Activated CD4-positive, alpha-beta memory T cell treated with anti-CD3 and anti-CD28 coated beads for 36 hours (primary cell): ENCODE measurements at regions not wholly inside any gene's neighbourhood (a gene's known extent, or its start where the extent isn't known, plus 50 kb on each side); places are given as distances from the start of the nearest gene placed in this dataset.

Experiments
- CTCF ChIA-PET: fragments of 350-600 bp; sonication (Branson Sonifier 250); formaldehyde crosslinking; loops from one replicate; lab custom pipeline; 2021; ENCODE audit warnings: antibody characterized with exemption, inconsistent platforms; lab: Charles Lee
- POLR2A ChIA-PET: fragments of 350-600 bp; sonication (Branson Sonifier 250); formaldehyde crosslinking; loops from one replicate; lab custom pipeline; 2021; ENCODE audit warnings: antibody characterized with exemption; lab: Charles Lee
- DNase-seq: peaks from one replicate; pipeline ENCODE4 v3.0.0-alpha.2; 2020
- H3K27ac Mint-ChIP-seq: one replicate; pipeline ENCODE4 v1.8.0; 2021; ENCODE audit warnings: mixed read lengths
- H3K27me3 Mint-ChIP-seq: one replicate; pipeline ENCODE4 v1.8.0; 2021; ENCODE audit warnings: mixed read lengths
- H3K36me3 Mint-ChIP-seq: one replicate; pipeline ENCODE4 v1.8.0; 2021; ENCODE audit warnings: mixed read lengths
- H3K4me1 Mint-ChIP-seq: one replicate; pipeline ENCODE4 v1.8.0; 2021; ENCODE audit warnings: low read depth, mixed read lengths
- H3K4me3 Mint-ChIP-seq: one replicate; pipeline ENCODE4 v1.8.0; 2021; ENCODE audit warnings: mild to moderate bottlenecking, mixed read lengths
- H3K9me3 Mint-ChIP-seq: one replicate; pipeline ENCODE4 v1.8.0; 2021; ENCODE audit warnings: mixed read lengths
- intact Hi-C: fragments of 100-400 bp; cut with micrococcal nuclease; formaldehyde crosslinking; loops from one replicate; pipeline ENCODE4 v1.15.1; 2023

GRCh38 chr7:53246957-53247356, 211.5 kb downstream of the POM121L12 start:
- Mint-ChIP-seq H3K36me3 (no peaks in the 10 kb centered on the region), H3K9me3 (peaks cover 23% of the 10 kb centered on the region), H3K27me3 (no peaks in the 10 kb centered on the region), H3K4me3 (no peak overlapping the region), H3K27ac (no peak overlapping the region), H3K4me1 (no peaks in the 10 kb centered on the region)
- intact Hi-C loops = no loop called here
- ChIA-PET CTCF (no interaction called here), POLR2A (no interaction called here)
- no peak for DNase-seq

- intact Hi-C loops = no loop called here
- CTCF ChIA-PET = no interaction called here
- no peak for DNase-seq
- POLR2A ChIA-PET = no interaction called here
- Mint-ChIP-seq H3K4me1 (no peaks in the 10 kb centered on the region), H3K36me3 (no peaks in the 10 kb centered on the region), H3K27me3 (no peaks in the 10 kb centered on the region), H3K4me3 (no peak overlapping the region), H3K27ac (no peak overlapping the region), H3K9me3 (peaks cover 12% of the 10 kb centered on the region)
Observed at GRCh38 chr7:53252539-53252938, 217.1 kb downstream of the POM121L12 start.

- H3K36me3 Mint-ChIP-seq = no peaks in the 10 kb centered on the region
- H3K27ac Mint-ChIP-seq = no peak overlapping the region
- no peak for DNase-seq
- peaks cover 17% of the 10 kb centered on the region for H3K9me3 Mint-ChIP-seq
- H3K4me1 Mint-ChIP-seq = no peaks in the 10 kb centered on the region
- H3K27me3 Mint-ChIP-seq = no peaks in the 10 kb centered on the region
- ChIA-PET POLR2A (no interaction called here), CTCF (no interaction called here)
- H3K4me3 Mint-ChIP-seq = no peak overlapping the region
- intact Hi-C loops = no loop called here
Observed at GRCh38 chr7:53272081-53272480, 236.6 kb downstream of the POM121L12 start.

GRCh38 chr7:53281312-53281711, 245.9 kb downstream of the POM121L12 start:
- no peak overlapping the region for H3K4me3 Mint-ChIP-seq
- H3K27me3 Mint-ChIP-seq = no peaks in the 10 kb centered on the region
- intact Hi-C loops = no loop called here
- peaks cover 36% of the 10 kb centered on the region for H3K9me3 Mint-ChIP-seq
- no peaks in the 10 kb centered on the region for H3K4me1 Mint-ChIP-seq
- ChIA-PET POLR2A (no interaction called here), CTCF (no interaction called here)
- no peak for DNase-seq
- no peak overlapping the region for H3K27ac Mint-ChIP-seq
- no peaks in the 10 kb centered on the region for H3K36me3 Mint-ChIP-seq

DNA sequence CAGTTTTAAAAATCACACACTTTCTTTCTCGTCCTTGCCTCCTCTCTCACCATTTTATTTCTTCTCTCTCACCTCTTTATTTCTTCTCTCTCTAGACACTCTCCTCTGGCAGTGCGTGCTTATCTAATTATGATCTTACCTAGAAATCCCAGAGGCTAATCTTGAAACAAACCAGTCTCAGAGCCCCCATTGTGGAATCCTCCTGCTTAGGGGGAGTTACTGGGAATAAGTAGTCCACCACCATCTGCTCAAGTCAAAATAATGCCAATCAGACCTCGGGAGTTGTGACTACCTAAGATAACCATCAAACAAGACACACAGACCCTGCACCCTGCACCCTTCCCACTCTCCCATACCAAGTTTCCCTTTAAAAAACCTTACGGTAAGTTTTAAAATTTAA, 256.9 kb downstream of the POM121L12 start:
- no peak for DNase-seq
- H3K36me3 Mint-ChIP-seq = no peaks in the 10 kb centered on the region
- no peak overlapping the region for H3K27ac Mint-ChIP-seq
- ChIA-PET POLR2A (no interaction called here), CTCF (no interaction called here)
- H3K4me1 Mint-ChIP-seq = no peaks in the 10 kb centered on the region
- H3K4me3 Mint-ChIP-seq = no peak overlapping the region
- peaks cover 24% of the 10 kb centered on the region for H3K9me3 Mint-ChIP-seq
- intact Hi-C loops = no loop called here
- H3K27me3 Mint-ChIP-seq = no peaks in the 10 kb centered on the region

GRCh38 chr7:53302496-53303246, 267.2 kb downstream of the POM121L12 start:
- no peaks in the 10 kb centered on the region for H3K27me3 Mint-ChIP-seq
- POLR2A ChIA-PET = no interaction called here
- H3K27ac Mint-ChIP-seq = no peak overlapping the region
- CTCF ChIA-PET = no interaction called here
- intact Hi-C loops = no loop called here
- peaks cover 43% of the 10 kb centered on the region for H3K9me3 Mint-ChIP-seq
- no peaks in the 10 kb centered on the region for H3K36me3 Mint-ChIP-seq
- no peak for DNase-seq
- H3K4me3 Mint-ChIP-seq = no peak overlapping the region
- H3K4me1 Mint-ChIP-seq = no peaks in the 10 kb centered on the region

DNA sequence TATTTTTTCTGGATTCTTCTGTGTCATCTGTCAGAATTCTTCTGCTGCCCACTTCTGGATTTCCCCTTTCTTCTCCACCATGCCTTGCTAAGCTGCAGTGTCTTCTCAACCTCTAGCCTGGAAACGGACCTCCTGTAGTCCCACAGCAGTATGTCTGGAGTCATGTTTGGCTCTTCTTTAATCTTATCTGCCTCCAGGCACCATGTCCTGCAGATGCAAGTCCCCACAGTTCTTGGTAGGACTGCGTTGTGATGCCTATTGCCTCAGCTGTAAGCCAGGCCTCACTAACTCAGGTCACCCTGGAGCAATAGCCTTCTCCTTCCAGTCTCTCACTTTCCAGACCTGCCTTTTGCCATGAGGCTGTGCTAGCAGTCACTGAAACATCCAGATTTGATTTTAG, 268.3 kb downstream of the POM121L12 start:
- intact Hi-C loops = no loop called here

DNA sequence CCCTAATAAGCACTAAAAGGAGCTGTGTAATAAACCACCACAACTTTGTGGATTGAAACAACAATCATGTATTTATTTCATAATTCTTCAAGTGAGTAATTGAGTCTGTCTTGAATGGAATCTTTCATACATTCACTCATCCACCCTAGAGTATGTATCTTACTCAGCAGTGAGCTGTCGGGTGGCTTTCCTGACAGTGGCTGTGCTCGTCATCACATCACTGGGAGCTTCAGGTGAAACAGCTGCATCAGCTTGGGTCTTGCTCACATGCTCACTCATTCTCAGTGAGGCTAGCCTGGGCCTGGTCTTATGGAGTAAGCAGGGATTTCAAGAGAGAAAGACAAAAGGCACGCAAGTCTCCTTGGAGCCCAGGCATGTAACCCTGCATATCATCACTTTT, 271.4 kb downstream of the POM121L12 start:
- no peak overlapping the region for H3K27ac Mint-ChIP-seq
- no peaks in the 10 kb centered on the region for H3K4me1 Mint-ChIP-seq
- peaks cover 57% of the 10 kb centered on the region for H3K9me3 Mint-ChIP-seq
- no peak overlapping the region for H3K4me3 Mint-ChIP-seq
- ChIA-PET CTCF (no interaction called here), POLR2A (no interaction called here)
- intact Hi-C loops = no loop called here
- no peaks in the 10 kb centered on the region for H3K36me3 Mint-ChIP-seq
- no peaks in the 10 kb centered on the region for H3K27me3 Mint-ChIP-seq
- no peak for DNase-seq

More for the DNA sequence above, 268.3 kb downstream of the POM121L12 start:
- Mint-ChIP-seq H3K4me3 (no peak overlapping the region), H3K36me3 (no peaks in the 10 kb centered on the region), H3K27me3 (no peaks in the 10 kb centered on the region), H3K4me1 (no peaks in the 10 kb centered on the region), H3K9me3 (peaks cover 43% of the 10 kb centered on the region), H3K27ac (no peak overlapping the region)
- CTCF ChIA-PET = no interaction called here
- POLR2A ChIA-PET = no interaction called here
- no peak for DNase-seq

GRCh38 chr7:53311205-53311604, 275.8 kb downstream of the POM121L12 start:
- POLR2A ChIA-PET = no interaction called here
- Mint-ChIP-seq H3K36me3 (no peaks in the 10 kb centered on the region), H3K27ac (no peak overlapping the region), H3K9me3 (peaks cover 34% of the 10 kb centered on the region), H3K4me1 (no peaks in the 10 kb centered on the region), H3K27me3 (no peaks in the 10 kb centered on the region), H3K4me3 (no peak overlapping the region)
- intact Hi-C loops = no loop called here
- DNase-seq = no peak
- CTCF ChIA-PET = no interaction called here

- Mint-ChIP-seq H3K36me3 (no peaks in the 10 kb centered on the region), H3K4me1 (no peaks in the 10 kb centered on the region), H3K4me3 (no peak overlapping the region), H3K9me3 (peaks cover 20% of the 10 kb centered on the region), H3K27ac (no peak overlapping the region), H3K27me3 (no peaks in the 10 kb centered on the region)
- ChIA-PET CTCF (no interaction called here), POLR2A (no interaction called here)
- DNase-seq = no peak
- intact Hi-C loops = no loop called here
Observed at GRCh38 chr7:53315981-53316380, 280.5 kb downstream of the POM121L12 start.

GRCh38 chr7:53318566-53318965, 283.1 kb downstream of the POM121L12 start:
- intact Hi-C loops = no loop called here
- Mint-ChIP-seq H3K27ac (no peak overlapping the region), H3K4me1 (no peaks in the 10 kb centered on the region), H3K9me3 (peaks cover 35% of the 10 kb centered on the region), H3K4me3 (no peak overlapping the region), H3K27me3 (no peaks in the 10 kb centered on the region), H3K36me3 (peaks cover 2% of the 10 kb centered on the region)
- POLR2A ChIA-PET = no interaction called here
- CTCF ChIA-PET = no interaction called here
- no peak for DNase-seq

GRCh38 chr7:53325061-53325460, 289.6 kb downstream of the POM121L12 start:
- peaks cover 41% of the 10 kb centered on the region for H3K9me3 Mint-ChIP-seq
- H3K27me3 Mint-ChIP-seq = no peaks in the 10 kb centered on the region
- H3K36me3 Mint-ChIP-seq = peaks cover 2% of the 10 kb centered on the region
- intact Hi-C loops = no loop called here
- no peak overlapping the region for H3K4me3 Mint-ChIP-seq
- POLR2A ChIA-PET = no interaction called here
- DNase-seq = no peak
- no peak overlapping the region for H3K27ac Mint-ChIP-seq
- CTCF ChIA-PET = no interaction called here
- H3K4me1 Mint-ChIP-seq = no peaks in the 10 kb centered on the region

GRCh38 chr7:53326634-53327033, 291.2 kb downstream of the POM121L12 start:
- ChIA-PET POLR2A (no interaction called here), CTCF (no interaction called here)
- intact Hi-C loops = no loop called here
- Mint-ChIP-seq H3K4me3 (no peak overlapping the region), H3K27me3 (no peaks in the 10 kb centered on the region), H3K36me3 (peaks cover 2% of the 10 kb centered on the region), H3K9me3 (peaks cover 43% of the 10 kb centered on the region), H3K27ac (no peak overlapping the region), H3K4me1 (no peaks in the 10 kb centered on the region)
- DNase-seq = no peak
